ENCODE measurements at regions not wholly inside any gene's neighbourhood (a gene's known extent, or its start where the extent isn't known, plus 50 kb on each side); places are given as distances from the start of the nearest gene placed in this dataset.
A peak's percentile ranks its signal among the peaks of the same experiment; 100 is the strongest.
"Not testable (repeated sequence)": the region's sequence is repeated elsewhere in the genome, so short reads cannot be mapped to it uniquely, and the experiment has no call there.

DNA sequence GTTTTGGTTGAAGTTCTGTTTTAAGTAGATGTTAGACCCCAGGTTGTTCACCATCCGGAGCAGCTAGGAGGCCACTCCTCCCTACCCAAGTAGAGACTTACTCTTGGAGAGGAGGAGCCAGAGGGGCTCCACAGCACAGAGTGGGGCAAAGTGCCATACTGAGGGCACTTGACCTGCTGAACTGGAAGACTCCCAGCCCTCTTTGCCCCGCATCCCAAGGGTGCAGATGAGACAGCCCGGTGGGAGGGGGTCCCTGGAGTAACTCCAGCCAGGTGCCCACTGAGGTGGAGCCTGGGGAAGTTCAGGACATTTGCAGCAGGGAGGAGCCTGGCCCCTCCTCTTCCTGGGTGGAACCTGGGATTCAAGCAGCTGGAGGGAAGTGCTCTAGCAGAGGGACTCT is 102.1 kb upstream of the GPR6 start:
- H3K4me2 ChIP-seq = no peak overlapping the region
- H3K9me3 ChIP-seq (ENCODE audit: low read depth) = no peaks in the 10 kb centered on the region
- H3K4me1 Mint-ChIP-seq = peaks cover 3% of the 10 kb centered on the region
- TF ChIP-seq, protein P1, sequence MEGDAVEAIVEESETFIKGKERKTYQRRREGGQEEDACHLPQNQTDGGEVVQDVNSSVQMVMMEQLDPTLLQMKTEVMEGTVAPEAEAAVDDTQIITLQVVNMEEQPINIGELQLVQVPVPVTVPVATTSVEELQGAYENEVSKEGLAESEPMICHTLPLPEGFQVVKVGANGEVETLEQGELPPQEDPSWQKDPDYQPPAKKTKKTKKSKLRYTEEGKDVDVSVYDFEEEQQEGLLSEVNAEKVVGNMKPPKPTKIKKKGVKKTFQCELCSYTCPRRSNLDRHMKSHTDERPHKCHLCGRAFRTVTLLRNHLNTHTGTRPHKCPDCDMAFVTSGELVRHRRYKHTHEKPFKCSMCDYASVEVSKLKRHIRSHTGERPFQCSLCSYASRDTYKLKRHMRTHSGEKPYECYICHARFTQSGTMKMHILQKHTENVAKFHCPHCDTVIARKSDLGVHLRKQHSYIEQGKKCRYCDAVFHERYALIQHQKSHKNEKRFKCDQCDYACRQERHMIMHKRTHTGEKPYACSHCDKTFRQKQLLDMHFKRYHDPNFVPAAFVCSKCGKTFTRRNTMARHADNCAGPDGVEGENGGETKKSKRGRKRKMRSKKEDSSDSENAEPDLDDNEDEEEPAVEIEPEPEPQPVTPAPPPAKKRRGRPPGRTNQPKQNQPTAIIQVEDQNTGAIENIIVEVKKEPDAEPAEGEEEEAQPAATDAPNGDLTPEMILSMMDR (IDR thresholded peaks at IDR 0.05) = no peak
- no peak overlapping the region for H2AFZ ChIP-seq (replicated peaks)
- H3F3A ChIP-seq (ENCODE audit: low read depth) = no peaks in the 10 kb centered on the region
- H3K27me3 ChIP-seq = no peaks in the 10 kb centered on the region
- no peak overlapping the region for H3K9ac ChIP-seq
- no peak overlapping the region for H3K27ac Mint-ChIP-seq
- H3K36me3 Mint-ChIP-seq = no peaks in the 10 kb centered on the region
- no peak for DNase-seq (ENCODE audit: low spot score)
- H3K36me3 ChIP-seq = no peaks in the 10 kb centered on the region
- no peaks in the 10 kb centered on the region for H4K20me1 ChIP-seq (ENCODE audit: low read depth)
- H3K9me3 Mint-ChIP-seq = no peaks in the 10 kb centered on the region
- no peak overlapping the region for H3K27ac ChIP-seq
- H3K4me3 Mint-ChIP-seq = no peak overlapping the region
- no peaks in the 10 kb centered on the region for H3K4me1 ChIP-seq
- no peaks in the 10 kb centered on the region for H3K79me2 ChIP-seq (ENCODE audit: low read depth)
- H3K27me3 Mint-ChIP-seq (ENCODE audit: insufficient read depth, low read depth) = peaks cover 2% of the 10 kb centered on the region
- H3K4me3 ChIP-seq = no peak overlapping the region

DNA sequence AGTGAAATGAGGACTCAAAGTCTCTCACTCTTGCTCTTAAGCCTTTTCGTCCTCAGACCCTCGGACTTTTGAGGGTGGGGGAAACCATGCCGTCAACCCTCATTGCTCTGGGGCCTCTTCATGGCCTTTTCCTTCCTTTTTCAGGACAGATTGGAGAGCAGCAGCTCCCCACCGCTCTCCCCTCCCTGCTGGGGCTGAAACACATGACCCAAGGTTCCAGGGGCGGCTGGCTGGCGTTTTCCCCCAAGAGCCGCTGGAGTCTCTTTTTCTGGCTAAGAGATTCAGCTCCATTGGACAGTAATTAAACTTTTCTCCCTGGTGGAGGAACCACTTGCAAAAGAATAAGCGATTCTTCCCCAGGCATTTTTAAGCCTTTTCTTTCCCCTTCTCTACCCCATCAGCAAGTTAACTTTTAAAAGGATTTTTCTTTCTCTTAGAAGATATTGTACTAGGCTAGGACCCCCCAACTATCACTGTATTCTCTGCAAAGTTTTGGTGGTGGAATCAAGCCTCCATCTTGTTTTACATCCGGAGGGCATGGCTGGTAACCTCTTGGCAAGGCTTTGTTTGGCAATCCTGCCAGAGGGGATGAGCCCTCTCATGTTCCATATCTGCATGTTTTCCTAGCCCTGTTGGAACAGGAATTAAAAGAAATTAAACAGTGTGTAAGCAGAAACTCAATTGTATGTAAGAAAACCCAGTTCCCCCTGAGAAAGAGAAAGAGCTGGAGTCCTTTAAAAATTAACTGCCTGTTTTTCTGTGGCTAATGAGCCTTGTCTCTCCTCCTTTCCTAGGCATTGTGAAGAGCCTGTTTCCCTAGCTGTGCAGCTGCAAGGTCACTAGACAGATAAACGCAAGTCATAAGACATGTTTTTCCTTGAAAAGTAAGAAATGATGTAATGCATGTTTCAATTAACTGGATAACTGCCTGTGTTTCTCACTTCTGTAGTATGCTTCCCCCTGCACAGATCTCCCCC is 100.8 kb upstream of the GPR6 start:
- Histone ChIP-seq H3K4me1 (no peaks in the 10 kb centered on the region), H3K27me3 (no peaks in the 10 kb centered on the region), H3K79me2 (ENCODE audit: low read depth) (no peaks in the 10 kb centered on the region), H3K9ac (no peak overlapping the region), H3K27ac (no peak overlapping the region), H3F3A (ENCODE audit: low read depth) (no peaks in the 10 kb centered on the region), H3K4me3 (no peak overlapping the region), H3K9me3 (ENCODE audit: low read depth) (no peaks in the 10 kb centered on the region), H2AFZ (replicated peaks) (peak overlapping the region; percentile 2), H4K20me1 (ENCODE audit: low read depth) (no peaks in the 10 kb centered on the region), H3K4me2 (no peak overlapping the region), H3K36me3 (no peaks in the 10 kb centered on the region)
- peaks cover 3% of the 10 kb centered on the region for H3K4me1 Mint-ChIP-seq
- DNase-seq (ENCODE audit: low spot score) = no peak
- H3K27ac Mint-ChIP-seq = no peak overlapping the region
- no peak overlapping the region for H3K4me3 Mint-ChIP-seq
- TF ChIP-seq EZH2 (IDR thresholded peaks at IDR 0.05) = no peak
- TF ChIP-seq EZH2phosphoT487 (IDR thresholded peaks at IDR 0.05) = no peak
- TF ChIP-seq, protein P1 (IDR thresholded peaks at IDR 0.05) = no peak
- no peaks in the 10 kb centered on the region for H3K36me3 Mint-ChIP-seq
- no peaks in the 10 kb centered on the region for H3K9me3 Mint-ChIP-seq
- peaks cover 2% of the 10 kb centered on the region for H3K27me3 Mint-ChIP-seq (ENCODE audit: insufficient read depth, low read depth)

DNA sequence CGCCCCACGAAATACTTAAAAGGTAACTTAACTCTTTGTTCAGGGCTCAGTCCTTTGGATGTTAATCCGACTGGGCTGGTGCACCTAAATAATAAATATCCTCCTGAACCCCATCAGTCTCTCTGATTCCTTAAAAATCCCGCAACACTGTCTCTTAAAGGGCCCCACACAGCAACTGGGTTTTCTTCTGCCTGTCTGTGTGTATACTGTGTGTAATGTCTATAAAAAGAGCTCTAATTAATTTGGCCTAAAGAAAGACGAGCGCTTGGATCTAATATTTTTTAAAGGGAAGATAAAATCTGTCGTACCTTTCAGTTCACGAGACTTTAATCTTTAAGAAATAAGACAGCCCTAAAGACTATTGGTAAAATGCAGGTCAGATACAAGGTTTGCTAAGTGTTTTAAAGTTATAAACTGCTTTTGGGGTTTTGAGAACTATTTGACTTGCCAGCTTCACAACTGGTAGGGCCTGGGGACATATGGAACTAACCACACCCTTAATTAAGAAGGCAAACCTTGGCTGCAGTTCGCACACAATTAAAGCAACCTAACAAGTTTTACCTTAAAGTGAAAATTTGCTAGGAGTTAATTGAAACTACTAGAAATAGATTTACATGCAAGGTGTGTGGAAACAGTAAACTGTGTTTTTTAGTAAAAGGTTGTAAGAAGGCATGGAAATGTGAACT is 100.0 kb upstream of the GPR6 start:
- not testable (repeated sequence) for H3K4me3 Mint-ChIP-seq; H3K27me3 ChIP-seq; H3F3A ChIP-seq (ENCODE audit: low read depth); H3K4me2 ChIP-seq; H3K27ac ChIP-seq; H3K36me3 ChIP-seq; DNase-seq (ENCODE audit: low spot score); H3K4me3 ChIP-seq; H3K9me3 ChIP-seq (ENCODE audit: low read depth); H3K79me2 ChIP-seq (ENCODE audit: low read depth); H3K9ac ChIP-seq; H3K36me3 Mint-ChIP-seq; H4K20me1 ChIP-seq (ENCODE audit: low read depth); H3K27ac Mint-ChIP-seq; H3K9me3 Mint-ChIP-seq; H3K4me1 Mint-ChIP-seq; H3K27me3 Mint-ChIP-seq (ENCODE audit: insufficient read depth, low read depth); H3K4me1 ChIP-seq
- peak overlapping the region; percentile 2 for H2AFZ ChIP-seq (replicated peaks)

DNA sequence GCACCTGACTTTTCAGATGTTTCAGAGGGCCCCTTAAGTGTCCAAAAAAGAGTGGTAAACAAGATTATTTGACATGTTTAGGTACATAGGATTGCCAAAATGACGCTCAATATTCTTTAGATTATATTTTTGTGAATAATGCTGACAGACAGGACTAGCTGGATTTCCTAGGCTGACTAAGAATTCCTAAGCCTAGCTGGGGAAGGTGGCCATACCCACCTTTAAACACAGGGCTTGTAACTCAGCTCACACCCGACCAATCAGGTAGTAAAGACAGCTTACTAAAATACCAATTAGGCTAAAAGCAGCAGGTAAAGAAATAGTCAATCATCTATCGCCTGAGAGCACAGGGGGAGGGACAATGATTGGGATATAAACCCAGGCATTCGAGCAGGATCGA is 99.0 kb upstream of the GPR6 start:
- H3K9me3 Mint-ChIP-seq; H3K27ac ChIP-seq; DNase-seq (ENCODE audit: low spot score); H3K9me3 ChIP-seq (ENCODE audit: low read depth); H3K4me1 ChIP-seq; H3F3A ChIP-seq (ENCODE audit: low read depth); H4K20me1 ChIP-seq (ENCODE audit: low read depth); H3K4me3 ChIP-seq; H3K36me3 Mint-ChIP-seq; H3K4me3 Mint-ChIP-seq; H2AFZ ChIP-seq (replicated peaks); H3K9ac ChIP-seq; H3K27ac Mint-ChIP-seq; H3K4me1 Mint-ChIP-seq; H3K79me2 ChIP-seq (ENCODE audit: low read depth); H3K27me3 Mint-ChIP-seq (ENCODE audit: insufficient read depth, low read depth); H3K27me3 ChIP-seq; H3K36me3 ChIP-seq; H3K4me2 ChIP-seq: not testable (repeated sequence)

Measured in neural progenitor cell (in vitro differentiated cells).